ENCODE measurements at regions not wholly inside any gene's neighbourhood (a gene's known extent, or its start where the extent isn't known, plus 50 kb on each side); places are given as distances from the start of the nearest gene placed in this dataset.

DNA sequence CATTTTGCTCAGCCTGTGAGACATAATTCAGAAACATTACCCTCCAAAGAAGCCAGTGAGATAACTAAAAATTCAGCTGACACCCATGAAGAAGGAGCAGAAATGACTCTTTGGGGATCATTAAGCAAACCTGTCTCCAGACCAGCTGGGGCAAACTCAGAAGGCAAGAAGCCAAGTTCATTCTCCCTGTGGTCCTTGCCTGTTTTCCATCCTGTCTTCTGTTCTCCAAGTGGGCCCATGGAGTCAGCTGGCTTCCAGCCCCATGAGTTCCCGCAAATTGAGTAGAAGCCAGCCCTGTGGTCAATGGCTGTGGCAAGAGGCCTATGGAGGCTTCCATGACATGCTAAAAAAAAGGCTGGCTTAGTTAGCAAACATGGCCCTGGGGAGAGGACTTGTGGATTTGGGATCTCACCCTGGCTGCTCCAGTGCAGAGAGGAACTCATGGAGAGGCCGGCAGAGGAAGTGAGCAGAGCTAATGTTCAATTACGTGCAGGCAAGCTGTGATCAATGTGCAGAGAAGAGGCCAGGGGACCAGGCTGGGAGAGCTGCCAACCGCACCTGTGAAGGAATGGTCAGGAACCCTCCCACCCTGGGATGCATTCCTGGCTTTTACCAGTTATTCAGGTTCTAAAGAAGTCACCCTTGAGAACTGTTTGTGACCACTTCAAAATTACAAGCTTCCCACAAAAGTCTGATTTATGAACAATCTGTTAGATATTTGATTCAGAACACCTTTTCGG, 229.1 kb downstream of the TSHZ3 start:
- TF ChIP-seq CREM (CRISPR knock-in tag; IDR thresholded peaks at IDR 0.05) (no peak), NR2C2 (CRISPR knock-in tag; IDR thresholded peaks at IDR 0.05) (no peak)
- TF ChIP-seq, protein P1, sequence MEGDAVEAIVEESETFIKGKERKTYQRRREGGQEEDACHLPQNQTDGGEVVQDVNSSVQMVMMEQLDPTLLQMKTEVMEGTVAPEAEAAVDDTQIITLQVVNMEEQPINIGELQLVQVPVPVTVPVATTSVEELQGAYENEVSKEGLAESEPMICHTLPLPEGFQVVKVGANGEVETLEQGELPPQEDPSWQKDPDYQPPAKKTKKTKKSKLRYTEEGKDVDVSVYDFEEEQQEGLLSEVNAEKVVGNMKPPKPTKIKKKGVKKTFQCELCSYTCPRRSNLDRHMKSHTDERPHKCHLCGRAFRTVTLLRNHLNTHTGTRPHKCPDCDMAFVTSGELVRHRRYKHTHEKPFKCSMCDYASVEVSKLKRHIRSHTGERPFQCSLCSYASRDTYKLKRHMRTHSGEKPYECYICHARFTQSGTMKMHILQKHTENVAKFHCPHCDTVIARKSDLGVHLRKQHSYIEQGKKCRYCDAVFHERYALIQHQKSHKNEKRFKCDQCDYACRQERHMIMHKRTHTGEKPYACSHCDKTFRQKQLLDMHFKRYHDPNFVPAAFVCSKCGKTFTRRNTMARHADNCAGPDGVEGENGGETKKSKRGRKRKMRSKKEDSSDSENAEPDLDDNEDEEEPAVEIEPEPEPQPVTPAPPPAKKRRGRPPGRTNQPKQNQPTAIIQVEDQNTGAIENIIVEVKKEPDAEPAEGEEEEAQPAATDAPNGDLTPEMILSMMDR (IDR thresholded peaks at IDR 0.05): no peak
- TF ChIP-seq, protein P2, sequence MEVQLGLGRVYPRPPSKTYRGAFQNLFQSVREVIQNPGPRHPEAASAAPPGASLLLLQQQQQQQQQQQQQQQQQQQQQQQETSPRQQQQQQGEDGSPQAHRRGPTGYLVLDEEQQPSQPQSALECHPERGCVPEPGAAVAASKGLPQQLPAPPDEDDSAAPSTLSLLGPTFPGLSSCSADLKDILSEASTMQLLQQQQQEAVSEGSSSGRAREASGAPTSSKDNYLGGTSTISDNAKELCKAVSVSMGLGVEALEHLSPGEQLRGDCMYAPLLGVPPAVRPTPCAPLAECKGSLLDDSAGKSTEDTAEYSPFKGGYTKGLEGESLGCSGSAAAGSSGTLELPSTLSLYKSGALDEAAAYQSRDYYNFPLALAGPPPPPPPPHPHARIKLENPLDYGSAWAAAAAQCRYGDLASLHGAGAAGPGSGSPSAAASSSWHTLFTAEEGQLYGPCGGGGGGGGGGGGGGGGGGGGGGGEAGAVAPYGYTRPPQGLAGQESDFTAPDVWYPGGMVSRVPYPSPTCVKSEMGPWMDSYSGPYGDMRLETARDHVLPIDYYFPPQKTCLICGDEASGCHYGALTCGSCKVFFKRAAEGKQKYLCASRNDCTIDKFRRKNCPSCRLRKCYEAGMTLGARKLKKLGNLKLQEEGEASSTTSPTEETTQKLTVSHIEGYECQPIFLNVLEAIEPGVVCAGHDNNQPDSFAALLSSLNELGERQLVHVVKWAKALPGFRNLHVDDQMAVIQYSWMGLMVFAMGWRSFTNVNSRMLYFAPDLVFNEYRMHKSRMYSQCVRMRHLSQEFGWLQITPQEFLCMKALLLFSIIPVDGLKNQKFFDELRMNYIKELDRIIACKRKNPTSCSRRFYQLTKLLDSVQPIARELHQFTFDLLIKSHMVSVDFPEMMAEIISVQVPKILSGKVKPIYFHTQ (CRISPR knock-in tag; IDR thresholded peaks at IDR 0.05): no peak
- TF ChIP-seq, protein P3, sequence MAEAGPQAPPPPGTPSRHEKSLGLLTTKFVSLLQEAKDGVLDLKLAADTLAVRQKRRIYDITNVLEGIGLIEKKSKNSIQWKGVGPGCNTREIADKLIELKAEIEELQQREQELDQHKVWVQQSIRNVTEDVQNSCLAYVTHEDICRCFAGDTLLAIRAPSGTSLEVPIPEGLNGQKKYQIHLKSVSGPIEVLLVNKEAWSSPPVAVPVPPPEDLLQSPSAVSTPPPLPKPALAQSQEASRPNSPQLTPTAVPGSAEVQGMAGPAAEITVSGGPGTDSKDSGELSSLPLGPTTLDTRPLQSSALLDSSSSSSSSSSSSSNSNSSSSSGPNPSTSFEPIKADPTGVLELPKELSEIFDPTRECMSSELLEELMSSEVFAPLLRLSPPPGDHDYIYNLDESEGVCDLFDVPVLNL (CRISPR knock-in tag; IDR thresholded peaks at IDR 0.05; ENCODE audit: borderline replicate concordance, low read depth): no peak
- TF ChIP-seq, protein P4, sequence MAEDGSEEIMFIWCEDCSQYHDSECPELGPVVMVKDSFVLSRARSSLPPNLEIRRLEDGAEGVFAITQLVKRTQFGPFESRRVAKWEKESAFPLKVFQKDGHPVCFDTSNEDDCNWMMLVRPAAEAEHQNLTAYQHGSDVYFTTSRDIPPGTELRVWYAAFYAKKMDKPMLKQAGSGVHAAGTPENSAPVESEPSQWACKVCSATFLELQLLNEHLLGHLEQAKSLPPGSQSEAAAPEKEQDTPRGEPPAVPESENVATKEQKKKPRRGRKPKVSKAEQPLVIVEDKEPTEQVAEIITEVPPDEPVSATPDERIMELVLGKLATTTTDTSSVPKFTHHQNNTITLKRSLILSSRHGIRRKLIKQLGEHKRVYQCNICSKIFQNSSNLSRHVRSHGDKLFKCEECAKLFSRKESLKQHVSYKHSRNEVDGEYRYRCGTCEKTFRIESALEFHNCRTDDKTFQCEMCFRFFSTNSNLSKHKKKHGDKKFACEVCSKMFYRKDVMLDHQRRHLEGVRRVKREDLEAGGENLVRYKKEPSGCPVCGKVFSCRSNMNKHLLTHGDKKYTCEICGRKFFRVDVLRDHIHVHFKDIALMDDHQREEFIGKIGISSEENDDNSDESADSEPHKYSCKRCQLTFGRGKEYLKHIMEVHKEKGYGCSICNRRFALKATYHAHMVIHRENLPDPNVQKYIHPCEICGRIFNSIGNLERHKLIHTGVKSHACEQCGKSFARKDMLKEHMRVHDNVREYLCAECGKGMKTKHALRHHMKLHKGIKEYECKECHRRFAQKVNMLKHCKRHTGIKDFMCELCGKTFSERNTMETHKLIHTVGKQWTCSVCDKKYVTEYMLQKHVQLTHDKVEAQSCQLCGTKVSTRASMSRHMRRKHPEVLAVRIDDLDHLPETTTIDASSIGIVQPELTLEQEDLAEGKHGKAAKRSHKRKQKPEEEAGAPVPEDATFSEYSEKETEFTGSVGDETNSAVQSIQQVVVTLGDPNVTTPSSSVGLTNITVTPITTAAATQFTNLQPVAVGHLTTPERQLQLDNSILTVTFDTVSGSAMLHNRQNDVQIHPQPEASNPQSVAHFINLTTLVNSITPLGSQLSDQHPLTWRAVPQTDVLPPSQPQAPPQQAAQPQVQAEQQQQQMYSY (CRISPR knock-in tag; IDR thresholded peaks at IDR 0.05): no peak
